ENCODE measurements at regions not wholly inside any gene's neighbourhood (a gene's known extent, or its start where the extent isn't known, plus 50 kb on each side); places are given as distances from the start of the nearest gene placed in this dataset.
"Not testable (repeated sequence)": the region's sequence is repeated elsewhere in the genome, so short reads cannot be mapped to it uniquely, and the experiment has no call there.

GRCh38 chr14:63147018-63147417, 57.2 kb upstream of the RHOJ start:
- no peak overlapping the region for H3K4ac ChIP-seq (ENCODE audit: low read depth, low read length)
- H4K12ac ChIP-seq (ENCODE audit: low read depth, low read length): no peak overlapping the region
- no peak overlapping the region for H3K4me3 ChIP-seq (ENCODE audit: low read depth, low read length)
- WGBS (ENCODE audit: extremely low coverage, insufficient coverage, insufficient read length): no CpG with 5 or more reads among the region's 2 CpGs
- no peaks in the 10 kb centered on the region for H3K36me3 ChIP-seq (ENCODE audit: control insufficient read depth in 1 of 2, insufficient read depth in 2 of 2, low read length in 2 of 2)
- H3K9me3 ChIP-seq (ENCODE audit: insufficient read depth, low read depth, low read length): peaks cover 2% of the 10 kb centered on the region
- no peak for DNase-seq
- no peak overlapping the region for H3K27ac ChIP-seq (ENCODE audit: low read depth, low read length)
- no peak overlapping the region for H2AFZ ChIP-seq (ENCODE audit: insufficient read depth, low read length, poor library complexity)
- H2BK120ac ChIP-seq (ENCODE audit: insufficient read depth, low read length, poor library complexity): no peak overlapping the region
- H3K79me1 ChIP-seq (ENCODE audit: low read length): no peaks in the 10 kb centered on the region
- no peaks in the 10 kb centered on the region for H3K79me2 ChIP-seq (ENCODE audit: control insufficient read depth, insufficient read depth, low read length, poor library complexity)
- H4K91ac ChIP-seq (ENCODE audit: low read depth, low read length): no peak overlapping the region
- no peak overlapping the region for H3K18ac ChIP-seq (ENCODE audit: low read length)
- H3K4me1 ChIP-seq (ENCODE audit: control insufficient read depth in 1 of 2, insufficient read depth in 2 of 2, low read length in 2 of 2): no peaks in the 10 kb centered on the region
- no peak overlapping the region for H2BK5ac ChIP-seq (ENCODE audit: low read depth, low read length, poor library complexity)
- H3K9ac ChIP-seq (ENCODE audit: low read length): no peak overlapping the region
- H3K14ac ChIP-seq (ENCODE audit: low read length): no peak overlapping the region
- H4K8ac ChIP-seq (ENCODE audit: low read depth, low read length): no peak overlapping the region
- H3K4me2 ChIP-seq (ENCODE audit: low read length): no peak overlapping the region
- H2BK12ac ChIP-seq (ENCODE audit: low read length): no peak overlapping the region
- no peaks in the 10 kb centered on the region for H3K27me3 ChIP-seq (ENCODE audit: insufficient read depth, low read length)
- H3K23ac ChIP-seq (ENCODE audit: low read length): no peak overlapping the region
- H2AK5ac ChIP-seq (ENCODE audit: low read length): no peak overlapping the region

- Histone ChIP-seq H4K91ac (ENCODE audit: low read depth, low read length) (no peak overlapping the region), H3K14ac (ENCODE audit: low read length) (no peak overlapping the region), H3K4me2 (ENCODE audit: low read length) (no peak overlapping the region), H3K4ac (ENCODE audit: low read depth, low read length) (no peak overlapping the region), H3K27ac (ENCODE audit: low read depth, low read length) (no peak overlapping the region), H4K8ac (ENCODE audit: low read depth, low read length) (no peak overlapping the region), H3K79me2 (ENCODE audit: control insufficient read depth, insufficient read depth, low read length, poor library complexity) (no peaks in the 10 kb centered on the region), H3K36me3 (ENCODE audit: control insufficient read depth in 1 of 2, insufficient read depth in 2 of 2, low read length in 2 of 2) (no peaks in the 10 kb centered on the region), H2BK12ac (ENCODE audit: low read length) (no peak overlapping the region), H2AK5ac (ENCODE audit: low read length) (no peak overlapping the region), H3K79me1 (ENCODE audit: low read length) (no peaks in the 10 kb centered on the region), H3K18ac (ENCODE audit: low read length) (no peak overlapping the region), H2AFZ (ENCODE audit: insufficient read depth, low read length, poor library complexity) (no peak overlapping the region), H3K4me3 (ENCODE audit: low read depth, low read length) (no peak overlapping the region), H3K23ac (ENCODE audit: low read length) (no peak overlapping the region), H2BK120ac (ENCODE audit: insufficient read depth, low read length, poor library complexity) (no peak overlapping the region), H3K9me3 (ENCODE audit: insufficient read depth, low read depth, low read length) (no peaks in the 10 kb centered on the region), H4K12ac (ENCODE audit: low read depth, low read length) (no peak overlapping the region), H3K4me1 (ENCODE audit: control insufficient read depth in 1 of 2, insufficient read depth in 2 of 2, low read length in 2 of 2) (no peaks in the 10 kb centered on the region), H3K27me3 (ENCODE audit: insufficient read depth, low read length) (no peaks in the 10 kb centered on the region), H2BK5ac (ENCODE audit: low read depth, low read length, poor library complexity) (no peak overlapping the region), H3K9ac (ENCODE audit: low read length) (no peak overlapping the region)
- DNase-seq: peak in 1 of 2 donors; percentile 22
- WGBS (ENCODE audit: extremely low coverage, insufficient coverage, insufficient read length): no CpG with 5 or more reads among the region's 2 CpGs
Observed at GRCh38 chr14:63134801-63135200, 69.4 kb upstream of the RHOJ start.

- Histone ChIP-seq H4K8ac (ENCODE audit: low read depth, low read length) (no peak overlapping the region), H3K79me1 (ENCODE audit: low read length) (no peaks in the 10 kb centered on the region), H3K4ac (ENCODE audit: low read depth, low read length) (no peak overlapping the region), H2AFZ (ENCODE audit: insufficient read depth, low read length, poor library complexity) (no peak overlapping the region), H2BK120ac (ENCODE audit: insufficient read depth, low read length, poor library complexity) (no peak overlapping the region), H3K4me2 (ENCODE audit: low read length) (no peak overlapping the region), H3K18ac (ENCODE audit: low read length) (no peak overlapping the region), H3K9ac (ENCODE audit: low read length) (no peak overlapping the region), H4K12ac (ENCODE audit: low read depth, low read length) (no peak overlapping the region), H3K27me3 (ENCODE audit: insufficient read depth, low read length) (no peaks in the 10 kb centered on the region), H2BK12ac (ENCODE audit: low read length) (no peak overlapping the region), H3K4me1 (ENCODE audit: control insufficient read depth in 1 of 2, insufficient read depth in 2 of 2, low read length in 2 of 2) (no peaks in the 10 kb centered on the region), H3K27ac (ENCODE audit: low read depth, low read length) (no peak overlapping the region), H2AK5ac (ENCODE audit: low read length) (no peak overlapping the region), H3K79me2 (ENCODE audit: control insufficient read depth, insufficient read depth, low read length, poor library complexity) (no peaks in the 10 kb centered on the region), H3K23ac (ENCODE audit: low read length) (no peak overlapping the region), H3K4me3 (ENCODE audit: low read depth, low read length) (no peak overlapping the region), H3K9me3 (ENCODE audit: insufficient read depth, low read depth, low read length) (no peaks in the 10 kb centered on the region), H3K36me3 (ENCODE audit: control insufficient read depth in 1 of 2, insufficient read depth in 2 of 2, low read length in 2 of 2) (no peaks in the 10 kb centered on the region), H2BK5ac (ENCODE audit: low read depth, low read length, poor library complexity) (no peak overlapping the region), H3K14ac (ENCODE audit: low read length) (no peak overlapping the region), H4K91ac (ENCODE audit: low read depth, low read length) (no peak overlapping the region)
- DNase-seq: peak; percentile 66 to 96
- no CpG with 5 or more reads among the region's 4 CpGs for WGBS (ENCODE audit: extremely low coverage, insufficient coverage, insufficient read length)
Observed at GRCh38 chr14:63130531-63130930, 73.7 kb upstream of the RHOJ start.

- not testable (repeated sequence) for H2BK120ac ChIP-seq (ENCODE audit: insufficient read depth, low read length, poor library complexity); H2BK12ac ChIP-seq (ENCODE audit: low read length); H3K79me2 ChIP-seq (ENCODE audit: control insufficient read depth, insufficient read depth, low read length, poor library complexity); H3K4ac ChIP-seq (ENCODE audit: low read depth, low read length); H4K12ac ChIP-seq (ENCODE audit: low read depth, low read length); H2BK5ac ChIP-seq (ENCODE audit: low read depth, low read length, poor library complexity); H3K27me3 ChIP-seq (ENCODE audit: insufficient read depth, low read length); H3K23ac ChIP-seq (ENCODE audit: low read length); H3K9ac ChIP-seq (ENCODE audit: low read length); H3K4me1 ChIP-seq (ENCODE audit: control insufficient read depth in 1 of 2, insufficient read depth in 2 of 2, low read length in 2 of 2); H3K9me3 ChIP-seq (ENCODE audit: insufficient read depth, low read depth, low read length); H3K18ac ChIP-seq (ENCODE audit: low read length); H2AK5ac ChIP-seq (ENCODE audit: low read length); H2AFZ ChIP-seq (ENCODE audit: insufficient read depth, low read length, poor library complexity); H4K8ac ChIP-seq (ENCODE audit: low read depth, low read length); H3K14ac ChIP-seq (ENCODE audit: low read length); H3K36me3 ChIP-seq (ENCODE audit: control insufficient read depth in 1 of 2, insufficient read depth in 2 of 2, low read length in 2 of 2); H3K4me2 ChIP-seq (ENCODE audit: low read length); DNase-seq; H3K27ac ChIP-seq (ENCODE audit: low read depth, low read length); H3K79me1 ChIP-seq (ENCODE audit: low read length); H3K4me3 ChIP-seq (ENCODE audit: low read depth, low read length); H4K91ac ChIP-seq (ENCODE audit: low read depth, low read length)
- no CpG with 5 or more reads among the region's 1 CpG for WGBS (ENCODE audit: extremely low coverage, insufficient coverage, insufficient read length)
Observed at GRCh38 chr14:63106487-63106886, 61.2 kb upstream of the KCNH5 start.
